Activated T-helper 17 cell treated with anti-CD3 and anti-CD28 coated beads, Interleukin-2, amount 50 U/mL, for 72 hours (primary cell): ENCODE measurements at regions not wholly inside any gene's neighbourhood (a gene's known extent, or its start where the extent isn't known, plus 50 kb on each side); places are given as distances from the start of the nearest gene placed in this dataset.

Source experiments
- ATAC-seq: fragments of 150-1000 bp; cut with Tn5 transposase; replicated peaks from 2 replicates; pipeline ENCODE4 v1.10.0; 2021; ENCODE audit warnings: mild to moderate bottlenecking, moderate library complexity
- H3K27ac Mint-ChIP-seq: one replicate; pipeline ENCODE4 v1.8.0; 2022; ENCODE audit warnings: mixed read lengths
- H3K27me3 Mint-ChIP-seq: one replicate; pipeline ENCODE4 v1.8.0; 2022; ENCODE audit warnings: mixed read lengths
- H3K36me3 Mint-ChIP-seq: one replicate; pipeline ENCODE4 v1.8.0; 2022; ENCODE audit warnings: low read depth, mild to moderate bottlenecking, mixed read lengths
- H3K4me1 Mint-ChIP-seq: one replicate; pipeline ENCODE4 v1.8.0; 2022; ENCODE audit warnings: mixed read lengths
- H3K4me3 Mint-ChIP-seq: one replicate; pipeline ENCODE4 v1.8.0; 2022; ENCODE audit warnings: mild to moderate bottlenecking, mixed read lengths
- H3K9me3 Mint-ChIP-seq: one replicate; pipeline ENCODE4 v1.8.0; 2022; ENCODE audit warnings: mixed read lengths

DNA sequence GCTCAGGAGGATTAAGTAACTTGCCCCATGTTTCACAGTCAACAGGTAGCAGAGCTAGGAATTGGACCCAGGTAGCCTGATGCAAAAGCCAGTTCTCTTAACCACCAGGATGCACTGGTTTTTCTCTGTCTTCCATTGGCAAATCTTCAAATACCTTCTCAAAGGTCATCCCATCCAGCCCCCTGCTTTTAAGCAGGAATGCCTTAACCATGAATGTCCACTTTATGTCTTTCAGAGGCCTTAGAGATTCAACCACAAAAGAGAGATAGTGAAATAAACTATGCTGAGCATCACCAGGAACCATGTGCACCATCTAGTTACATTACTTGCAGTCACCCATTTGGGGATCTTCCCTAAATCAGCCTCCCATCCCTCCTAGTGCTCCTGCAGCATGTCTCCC lies 94.3 kb downstream of the C17orf67 start:
- peaks cover 17% of the 10 kb centered on the region for H3K27me3 Mint-ChIP-seq
- no peak overlapping the region for H3K27ac Mint-ChIP-seq
- no peak overlapping the region for H3K4me3 Mint-ChIP-seq
- H3K4me1 Mint-ChIP-seq = no peaks in the 10 kb centered on the region
- no peak for ATAC-seq
- H3K9me3 Mint-ChIP-seq = no peaks in the 10 kb centered on the region
- H3K36me3 Mint-ChIP-seq = no peaks in the 10 kb centered on the region

DNA sequence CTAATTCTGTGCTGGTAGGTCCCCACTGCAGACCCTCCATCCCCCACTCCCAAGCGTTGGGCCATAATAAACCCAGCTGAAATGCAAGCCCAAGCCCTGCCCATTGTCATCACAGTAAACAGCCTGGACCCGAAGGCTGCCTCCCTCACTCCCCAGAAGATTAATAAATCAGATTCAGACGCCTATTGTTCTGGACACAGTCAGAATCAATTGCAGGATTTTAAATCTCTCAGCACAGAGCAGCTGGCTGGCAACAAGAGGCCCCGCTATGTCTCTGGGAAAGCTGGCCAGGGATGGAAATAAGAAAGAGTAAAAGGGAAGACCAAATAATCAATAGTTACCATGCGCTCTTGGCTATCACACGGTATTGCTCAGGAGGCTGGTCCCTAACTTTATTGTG lies 93.9 kb downstream of the C17orf67 start:
- H3K27me3 Mint-ChIP-seq = peaks cover 17% of the 10 kb centered on the region
- no peak overlapping the region for H3K4me3 Mint-ChIP-seq
- H3K36me3 Mint-ChIP-seq = no peaks in the 10 kb centered on the region
- no peak for ATAC-seq
- no peaks in the 10 kb centered on the region for H3K4me1 Mint-ChIP-seq
- no peak overlapping the region for H3K27ac Mint-ChIP-seq
- no peaks in the 10 kb centered on the region for H3K9me3 Mint-ChIP-seq

DNA sequence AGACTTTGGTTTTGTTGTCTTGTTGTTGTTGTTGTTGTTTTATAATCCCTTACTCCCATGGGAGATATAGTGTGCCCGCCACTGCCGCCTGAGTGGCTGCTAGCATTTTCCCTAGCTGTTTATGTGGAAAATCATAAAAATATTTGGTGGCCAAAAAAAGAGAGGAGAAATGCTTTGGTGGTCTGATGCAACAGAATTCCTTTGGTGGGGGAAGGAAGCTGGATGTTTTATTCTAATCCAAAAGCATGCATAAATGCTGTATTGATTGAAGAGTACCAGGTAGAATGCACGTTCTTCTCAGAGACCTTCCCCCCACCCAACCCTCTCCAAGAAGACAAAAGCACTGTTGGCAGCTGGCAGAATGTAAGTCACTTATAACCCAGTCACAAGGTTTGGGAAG lies 93.2 kb downstream of the C17orf67 start:
- peaks cover 17% of the 10 kb centered on the region for H3K27me3 Mint-ChIP-seq
- ATAC-seq = no peak
- no peak overlapping the region for H3K4me3 Mint-ChIP-seq
- no peaks in the 10 kb centered on the region for H3K4me1 Mint-ChIP-seq
- no peak overlapping the region for H3K27ac Mint-ChIP-seq
- H3K36me3 Mint-ChIP-seq = no peaks in the 10 kb centered on the region
- H3K9me3 Mint-ChIP-seq = no peaks in the 10 kb centered on the region
